Mucosa of rectum (tissue), 2 donors: ENCODE measurements at regions not wholly inside any gene's neighbourhood (a gene's known extent, or its start where the extent isn't known, plus 50 kb on each side); places are given as distances from the start of the nearest gene placed in this dataset.

Experiments used
- H3K27ac ChIP-seq, 2 donors: one replicate each; pipeline ENCODE4 v1.7.0; 2013; ENCODE audit warnings: inconsistent platforms in 2 of 2, low read depth in 2 of 2, low read length in 2 of 2
- H3K27me3 ChIP-seq, 2 donors: one replicate each; pipeline ENCODE4 v1.7.0; 2013; ENCODE audit warnings: low read length in 2 of 2; ENCODE audit not compliant: control insufficient read depth in 2 of 2, insufficient read depth in 2 of 2
- H3K36me3 ChIP-seq, 2 donors: one replicate each; pipeline ENCODE4 v1.7.0; 2013; ENCODE audit warnings: low read length in 2 of 2; ENCODE audit not compliant: control insufficient read depth in 2 of 2, insufficient read depth in 2 of 2
- H3K4me1 ChIP-seq, 2 donors: one replicate each; pipeline ENCODE4 v1.7.0; 2013; ENCODE audit warnings: low read length in 2 of 2, mild to moderate bottlenecking in 1 of 2; ENCODE audit not compliant: control insufficient read depth in 2 of 2, insufficient read depth in 2 of 2
- H3K4me3 ChIP-seq, 2 donors: one replicate each; pipeline ENCODE4 v1.7.0; 2013; ENCODE audit warnings: low read length in 2 of 2
- H3K9ac ChIP-seq, 2 donors: one replicate each; pipeline ENCODE4 v1.7.0; 2013; ENCODE audit warnings: low read length in 2 of 2, low read depth in 1 of 2, mild to moderate bottlenecking in 1 of 2
- H3K9me3 ChIP-seq, 2 donors: one replicate each; pipeline ENCODE4 v1.7.0; 2013; ENCODE audit warnings: low read length in 2 of 2; ENCODE audit not compliant: control insufficient read depth in 2 of 2
- donor health status: healthy.
- donor health status: Normal muscosa, but diverticular disease.

DNA sequence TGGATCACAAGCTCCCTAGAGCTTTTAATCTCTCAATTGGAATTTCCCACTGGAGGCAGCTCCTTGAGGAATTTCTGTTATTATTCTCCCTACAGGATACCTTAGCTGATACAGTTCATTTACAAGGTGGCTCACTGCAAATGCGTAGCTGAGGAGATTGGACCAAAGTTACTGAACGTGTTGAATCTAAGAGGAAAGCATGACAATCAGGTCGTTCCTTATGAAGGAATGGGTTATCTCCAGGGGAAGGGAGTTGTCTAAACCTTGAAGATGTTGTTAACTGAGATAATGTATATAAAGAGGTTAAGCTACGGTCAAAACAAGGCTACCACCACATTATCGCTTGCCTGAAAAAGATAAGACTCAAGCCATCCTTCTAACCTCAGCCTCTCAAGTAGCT lies 105.8 kb upstream of the TBX3 start:
- Histone ChIP-seq H3K4me1 (no peaks in the 10 kb centered on the region), H3K9me3 (no peaks in the 10 kb centered on the region), H3K27ac (no peak overlapping the region), H3K27me3 (no peaks in the 10 kb centered on the region), H3K4me3 (no peak overlapping the region), H3K9ac (no peak overlapping the region), H3K36me3 (no peaks in the 10 kb centered on the region)

DNA sequence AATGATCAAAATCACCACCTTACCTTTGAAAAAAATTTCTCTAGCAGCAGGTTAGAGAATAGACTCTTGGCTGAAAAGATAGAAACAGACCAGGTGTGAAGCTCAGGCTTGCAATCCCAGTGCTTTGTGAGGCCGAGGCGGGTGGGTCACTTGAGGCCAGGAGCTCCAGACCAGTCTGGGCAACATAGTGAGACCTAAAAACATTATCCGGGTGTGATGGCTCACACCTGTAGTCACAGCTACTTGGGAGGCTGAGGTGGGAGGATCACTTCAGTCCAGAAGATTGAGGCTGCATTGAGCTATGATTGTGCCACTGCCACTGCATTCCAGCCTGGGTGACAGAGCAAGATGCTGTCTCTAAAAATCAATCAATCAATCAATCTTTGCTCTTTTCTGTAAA lies 105.3 kb upstream of the TBX3 start:
- no peak overlapping the region for H3K27ac ChIP-seq
- no peaks in the 10 kb centered on the region for H3K4me1 ChIP-seq
- no peaks in the 10 kb centered on the region for H3K27me3 ChIP-seq
- no peak overlapping the region for H3K9ac ChIP-seq
- no peaks in the 10 kb centered on the region for H3K9me3 ChIP-seq
- H3K36me3 ChIP-seq: no peaks in the 10 kb centered on the region
- H3K4me3 ChIP-seq: no peak overlapping the region

- H3K4me1 ChIP-seq: no peaks in the 10 kb centered on the region
- no peak overlapping the region for H3K4me3 ChIP-seq
- no peaks in the 10 kb centered on the region for H3K9me3 ChIP-seq
- no peaks in the 10 kb centered on the region for H3K27me3 ChIP-seq
- H3K9ac ChIP-seq: no peak overlapping the region
- H3K27ac ChIP-seq: no peak overlapping the region
- no peaks in the 10 kb centered on the region for H3K36me3 ChIP-seq
Measured at GRCh38 chr12:114784526-114784925, 100.6 kb upstream of the TBX3 start.

- Histone ChIP-seq H3K4me3 (no peak overlapping the region), H3K9me3 (no peaks in the 10 kb centered on the region), H3K27me3 (no peaks in the 10 kb centered on the region), H3K4me1 (no peaks in the 10 kb centered on the region), H3K9ac (no peak overlapping the region), H3K27ac (no peak overlapping the region), H3K36me3 (no peaks in the 10 kb centered on the region)
Measured at GRCh38 chr12:114783089-114783618, 99.2 kb upstream of the TBX3 start.

- H3K36me3 ChIP-seq: no peaks in the 10 kb centered on the region
- H3K27me3 ChIP-seq: no peaks in the 10 kb centered on the region
- no peak overlapping the region for H3K9ac ChIP-seq
- no peaks in the 10 kb centered on the region for H3K4me1 ChIP-seq
- H3K9me3 ChIP-seq: no peaks in the 10 kb centered on the region
- H3K4me3 ChIP-seq: no peak overlapping the region
- no peak overlapping the region for H3K27ac ChIP-seq
Measured at GRCh38 chr12:114780746-114781399, 96.9 kb upstream of the TBX3 start.

DNA sequence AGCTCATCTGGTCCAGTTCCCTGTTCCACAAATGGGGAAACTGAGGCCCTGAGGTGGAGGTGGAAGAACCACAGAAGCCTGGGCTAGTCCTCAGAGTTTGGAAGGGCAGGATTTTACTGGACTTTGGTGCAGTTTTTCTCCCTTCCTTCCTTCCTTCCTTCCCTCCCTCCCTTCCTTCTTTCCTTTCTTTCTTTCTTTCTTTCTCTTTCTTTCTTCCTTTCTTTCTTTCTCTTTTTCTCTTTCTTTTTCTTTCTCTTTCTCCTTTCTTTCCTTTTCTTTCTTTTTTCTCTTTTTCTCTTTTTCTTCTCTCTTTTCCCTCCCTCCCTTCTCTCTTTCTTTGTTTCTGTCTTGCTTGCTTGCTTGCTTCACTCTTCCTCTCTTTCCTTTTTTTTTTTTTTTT lies 95.7 kb upstream of the TBX3 start:
- no peak overlapping the region for H3K9ac ChIP-seq
- H3K27me3 ChIP-seq: no peaks in the 10 kb centered on the region
- no peak overlapping the region for H3K27ac ChIP-seq
- H3K4me1 ChIP-seq: no peaks in the 10 kb centered on the region
- H3K4me3 ChIP-seq: no peak overlapping the region
- H3K36me3 ChIP-seq: no peaks in the 10 kb centered on the region
- no peaks in the 10 kb centered on the region for H3K9me3 ChIP-seq

GRCh38 chr12:114779186-114779585 lies 95.2 kb upstream of the TBX3 start:
- H3K4me3 ChIP-seq: no peak overlapping the region

GRCh38 chr12:114776731-114777442 lies 92.9 kb upstream of the TBX3 start:
- no peaks in the 10 kb centered on the region for H3K4me1 ChIP-seq
- H3K9me3 ChIP-seq: no peaks in the 10 kb centered on the region
- H3K36me3 ChIP-seq: no peaks in the 10 kb centered on the region
- H3K4me3 ChIP-seq: no peak overlapping the region
- H3K27ac ChIP-seq: no peak overlapping the region
- H3K27me3 ChIP-seq: no peaks in the 10 kb centered on the region
- H3K9ac ChIP-seq: no peak overlapping the region

More at GRCh38 chr12:114779186-114779585, 95.2 kb upstream of the TBX3 start:
- no peaks in the 10 kb centered on the region for H3K36me3 ChIP-seq
- no peaks in the 10 kb centered on the region for H3K27me3 ChIP-seq
- no peak overlapping the region for H3K27ac ChIP-seq
- H3K4me1 ChIP-seq: no peaks in the 10 kb centered on the region
- no peaks in the 10 kb centered on the region for H3K9me3 ChIP-seq
- H3K9ac ChIP-seq: no peak overlapping the region

GRCh38 chr12:114774699-114775098 lies 90.7 kb upstream of the TBX3 start:
- H3K27ac ChIP-seq: no peak overlapping the region
- no peaks in the 10 kb centered on the region for H3K9me3 ChIP-seq
- H3K36me3 ChIP-seq: no peaks in the 10 kb centered on the region

GRCh38 chr12:114774197-114774596 lies 90.2 kb upstream of the TBX3 start:
- Histone ChIP-seq H3K9ac (no peak overlapping the region), H3K9me3 (no peaks in the 10 kb centered on the region), H3K36me3 (no peaks in the 10 kb centered on the region), H3K4me1 (no peaks in the 10 kb centered on the region), H3K4me3 (no peak overlapping the region), H3K27ac (no peak overlapping the region), H3K27me3 (no peaks in the 10 kb centered on the region)

More at GRCh38 chr12:114774699-114775098, 90.7 kb upstream of the TBX3 start:
- no peak overlapping the region for H3K9ac ChIP-seq
- H3K27me3 ChIP-seq: no peaks in the 10 kb centered on the region
- no peak overlapping the region for H3K4me3 ChIP-seq
- H3K4me1 ChIP-seq: no peaks in the 10 kb centered on the region
